OCI-LY3 (cell line): ENCODE measurements at regions not wholly inside any gene's neighbourhood (a gene's known extent, or its start where the extent isn't known, plus 50 kb on each side); places are given as distances from the start of the nearest gene placed in this dataset.

Experiments used
- EZH2phosphoT487 ChIP-seq: fragments of 200-600 bp; shearing (Covaris generic); IDR thresholded peaks from 2 replicates; pipeline ENCODE4 v1.6.1; 2018; ENCODE audit warnings: antibody characterized with exemption, mixed run types, low read depth
- TF ChIP-seq, protein P1 (sequence below): fragments of 200-600, 300-600 bp; sonication (generic); IDR thresholded peaks from 2 replicates; pipeline ENCODE4 v1.5.1; 2014; ENCODE audit warnings: antibody characterized with exemption, low read length, low read depth

DNA sequence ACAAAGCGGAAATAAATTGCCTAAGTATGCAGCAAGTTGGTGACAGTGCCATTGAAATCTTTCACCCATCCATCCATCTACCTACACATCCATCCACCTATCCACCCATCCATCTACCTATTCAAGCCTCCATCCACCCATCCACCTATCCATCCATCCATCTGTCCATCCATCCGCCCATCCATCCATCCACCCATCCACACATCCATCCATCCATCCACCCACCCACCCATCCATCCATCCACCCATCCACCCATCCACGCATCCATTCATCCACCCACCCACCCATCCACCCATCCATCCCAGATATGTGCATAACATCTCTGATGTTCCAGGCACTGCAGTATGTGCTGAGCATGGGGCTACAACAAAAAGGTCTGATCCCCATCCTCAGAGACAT is 277.5 kb downstream of the IRF8 start:
- TF ChIP-seq, protein P1, sequence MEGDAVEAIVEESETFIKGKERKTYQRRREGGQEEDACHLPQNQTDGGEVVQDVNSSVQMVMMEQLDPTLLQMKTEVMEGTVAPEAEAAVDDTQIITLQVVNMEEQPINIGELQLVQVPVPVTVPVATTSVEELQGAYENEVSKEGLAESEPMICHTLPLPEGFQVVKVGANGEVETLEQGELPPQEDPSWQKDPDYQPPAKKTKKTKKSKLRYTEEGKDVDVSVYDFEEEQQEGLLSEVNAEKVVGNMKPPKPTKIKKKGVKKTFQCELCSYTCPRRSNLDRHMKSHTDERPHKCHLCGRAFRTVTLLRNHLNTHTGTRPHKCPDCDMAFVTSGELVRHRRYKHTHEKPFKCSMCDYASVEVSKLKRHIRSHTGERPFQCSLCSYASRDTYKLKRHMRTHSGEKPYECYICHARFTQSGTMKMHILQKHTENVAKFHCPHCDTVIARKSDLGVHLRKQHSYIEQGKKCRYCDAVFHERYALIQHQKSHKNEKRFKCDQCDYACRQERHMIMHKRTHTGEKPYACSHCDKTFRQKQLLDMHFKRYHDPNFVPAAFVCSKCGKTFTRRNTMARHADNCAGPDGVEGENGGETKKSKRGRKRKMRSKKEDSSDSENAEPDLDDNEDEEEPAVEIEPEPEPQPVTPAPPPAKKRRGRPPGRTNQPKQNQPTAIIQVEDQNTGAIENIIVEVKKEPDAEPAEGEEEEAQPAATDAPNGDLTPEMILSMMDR = no peak
- TF ChIP-seq EZH2phosphoT487 = no peak
